Thyroid gland (tissue), 4 donors: ENCODE measurements at regions not wholly inside any gene's neighbourhood (a gene's known extent, or its start where the extent isn't known, plus 50 kb on each side); places are given as distances from the start of the nearest gene placed in this dataset.

ENCODE experiments used
- POLR2A ChIP-seq, 2 donors: fragments of 450-650 bp; IDR thresholded peaks; one replicate each; pipeline ENCODE4 v1.6.1; 2017; ENCODE audit warnings: antibody characterized with exemption in 2 of 2, mild to moderate bottlenecking in 2 of 2, moderate library complexity in 1 of 2
- TF ChIP-seq, protein P1 (sequence below), 6 experiments: fragments of 200-600 bp in 3 of 6; fragments of 450-650 bp in 3 of 6; sonication (generic) in 3 of 6; IDR thresholded peaks; one replicate each; pipeline ENCODE4 v1.5.1; 2016 to 2019; ENCODE audit warnings: antibody characterized with exemption in 6 of 6, mild to moderate bottlenecking in 2 of 6, inconsistent platforms in 1 of 6, moderate library complexity in 1 of 6

- TF ChIP-seq, protein P1, sequence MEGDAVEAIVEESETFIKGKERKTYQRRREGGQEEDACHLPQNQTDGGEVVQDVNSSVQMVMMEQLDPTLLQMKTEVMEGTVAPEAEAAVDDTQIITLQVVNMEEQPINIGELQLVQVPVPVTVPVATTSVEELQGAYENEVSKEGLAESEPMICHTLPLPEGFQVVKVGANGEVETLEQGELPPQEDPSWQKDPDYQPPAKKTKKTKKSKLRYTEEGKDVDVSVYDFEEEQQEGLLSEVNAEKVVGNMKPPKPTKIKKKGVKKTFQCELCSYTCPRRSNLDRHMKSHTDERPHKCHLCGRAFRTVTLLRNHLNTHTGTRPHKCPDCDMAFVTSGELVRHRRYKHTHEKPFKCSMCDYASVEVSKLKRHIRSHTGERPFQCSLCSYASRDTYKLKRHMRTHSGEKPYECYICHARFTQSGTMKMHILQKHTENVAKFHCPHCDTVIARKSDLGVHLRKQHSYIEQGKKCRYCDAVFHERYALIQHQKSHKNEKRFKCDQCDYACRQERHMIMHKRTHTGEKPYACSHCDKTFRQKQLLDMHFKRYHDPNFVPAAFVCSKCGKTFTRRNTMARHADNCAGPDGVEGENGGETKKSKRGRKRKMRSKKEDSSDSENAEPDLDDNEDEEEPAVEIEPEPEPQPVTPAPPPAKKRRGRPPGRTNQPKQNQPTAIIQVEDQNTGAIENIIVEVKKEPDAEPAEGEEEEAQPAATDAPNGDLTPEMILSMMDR (IDR thresholded peaks at IDR 0.05) = no peak
- TF ChIP-seq POLR2A (IDR thresholded peaks at IDR 0.05) = no peak
Measured at GRCh38 chr15:94858011-94858410, 626.6 kb downstream of the MCTP2 start.
